ENCODE measurements at regions not wholly inside any gene's neighbourhood (a gene's known extent, or its start where the extent isn't known, plus 50 kb on each side); places are given as distances from the start of the nearest gene placed in this dataset.

GRCh38 chr1:219716611-219717114 is 103.8 kb upstream of the ZC3H11B start:
- TF ChIP-seq EZH2 (IDR thresholded peaks at IDR 0.05; ENCODE audit: borderline replicate concordance, low read length) (no peak), CTCF (IDR thresholded peaks at IDR 0.05; ENCODE audit: low read length) (no peak)
- Histone ChIP-seq H2AFZ (ENCODE audit: low read length) (no peak overlapping the region), H3K27me3 (ENCODE audit: insufficient read depth, low read length) (no peaks in the 10 kb centered on the region)

GRCh38 chr1:219713981-219714381 is 101.1 kb upstream of the ZC3H11B start:
- Histone ChIP-seq H3K79me2 (ENCODE audit: insufficient read depth, low read length) (no peaks in the 10 kb centered on the region), H3K27me3 (ENCODE audit: insufficient read depth, low read length) (no peaks in the 10 kb centered on the region), H3K4me1 (ENCODE audit: insufficient read depth, low read length, severe bottlenecking) (no peaks in the 10 kb centered on the region), H3K36me3 (ENCODE audit: insufficient read depth, low read length) (no peaks in the 10 kb centered on the region), H3K9me2 (ENCODE audit: low read depth, low read length) (no peaks in the 10 kb centered on the region), H3K27ac (ENCODE audit: low read depth, low read length, poor library complexity, severe bottlenecking) (no peak overlapping the region), H3F3A (ENCODE audit: insufficient read depth, low read length) (no peaks in the 10 kb centered on the region), H2AFZ (ENCODE audit: low read length) (no peak overlapping the region), H3K4me3 (ENCODE audit: low read depth, low read length, poor library complexity, severe bottlenecking) (no peak overlapping the region), H4K20me1 (ENCODE audit: insufficient read depth, low read length) (no peaks in the 10 kb centered on the region), H3K9ac (ENCODE audit: low read length) (no peak overlapping the region), H3K4me2 (ENCODE audit: low read length) (no peak overlapping the region), H3K9me3 (ENCODE audit: low read length) (no peaks in the 10 kb centered on the region)
- no peak for TF ChIP-seq EZH2 (IDR thresholded peaks at IDR 0.05; ENCODE audit: borderline replicate concordance, low read length)
- TF ChIP-seq CTCF (IDR thresholded peaks at IDR 0.05; ENCODE audit: low read length) = no peak

More at GRCh38 chr1:219716611-219717114, 103.8 kb upstream of the ZC3H11B start:
- Histone ChIP-seq H3K9me3 (ENCODE audit: low read length) (no peaks in the 10 kb centered on the region), H3K79me2 (ENCODE audit: insufficient read depth, low read length) (no peaks in the 10 kb centered on the region), H3K4me2 (ENCODE audit: low read length) (no peak overlapping the region), H3K4me3 (ENCODE audit: low read depth, low read length, poor library complexity, severe bottlenecking) (no peak overlapping the region), H3K4me1 (ENCODE audit: insufficient read depth, low read length, severe bottlenecking) (no peaks in the 10 kb centered on the region), H3K9ac (ENCODE audit: low read length) (no peak overlapping the region), H3K36me3 (ENCODE audit: insufficient read depth, low read length) (no peaks in the 10 kb centered on the region), H3K27ac (ENCODE audit: low read depth, low read length, poor library complexity, severe bottlenecking) (no peak overlapping the region), H3K9me2 (ENCODE audit: low read depth, low read length) (no peaks in the 10 kb centered on the region), H4K20me1 (ENCODE audit: insufficient read depth, low read length) (no peaks in the 10 kb centered on the region), H3F3A (ENCODE audit: insufficient read depth, low read length) (no peaks in the 10 kb centered on the region)

- H3K36me3 ChIP-seq (ENCODE audit: insufficient read depth, low read length) = no peaks in the 10 kb centered on the region
- H3K4me3 ChIP-seq (ENCODE audit: low read depth, low read length, poor library complexity, severe bottlenecking) = no peak overlapping the region
- H3F3A ChIP-seq (ENCODE audit: insufficient read depth, low read length) = no peaks in the 10 kb centered on the region
- no peaks in the 10 kb centered on the region for H3K9me3 ChIP-seq (ENCODE audit: low read length)
- TF ChIP-seq CTCF (IDR thresholded peaks at IDR 0.05; ENCODE audit: low read length) (no peak), EZH2 (IDR thresholded peaks at IDR 0.05; ENCODE audit: borderline replicate concordance, low read length) (no peak)
- H2AFZ ChIP-seq (ENCODE audit: low read length) = no peak overlapping the region
- no peaks in the 10 kb centered on the region for H3K4me1 ChIP-seq (ENCODE audit: insufficient read depth, low read length, severe bottlenecking)
- H3K9me2 ChIP-seq (ENCODE audit: low read depth, low read length) = no peaks in the 10 kb centered on the region
- no peaks in the 10 kb centered on the region for H3K79me2 ChIP-seq (ENCODE audit: insufficient read depth, low read length)
- no peaks in the 10 kb centered on the region for H3K27me3 ChIP-seq (ENCODE audit: insufficient read depth, low read length)
- no peaks in the 10 kb centered on the region for H4K20me1 ChIP-seq (ENCODE audit: insufficient read depth, low read length)
- no peak overlapping the region for H3K4me2 ChIP-seq (ENCODE audit: low read length)
- no peak overlapping the region for H3K27ac ChIP-seq (ENCODE audit: low read depth, low read length, poor library complexity, severe bottlenecking)
- H3K9ac ChIP-seq (ENCODE audit: low read length) = no peak overlapping the region
Measured at GRCh38 chr1:219712506-219712905, 99.6 kb upstream of the ZC3H11B start.

Measured in OCI-LY1 (cell line).